SU-DHL-6 (cell line): ENCODE measurements at regions not wholly inside any gene's neighbourhood (a gene's known extent, or its start where the extent isn't known, plus 50 kb on each side); places are given as distances from the start of the nearest gene placed in this dataset.

ENCODE experiments used
- H2AFZ ChIP-seq: fragments of 200-600 bp; sonication (generic); 2 replicates; pipeline ENCODE4 v1.6.1; 2014; ENCODE audit warnings: low read depth, mild to moderate bottlenecking, moderate library complexity, mixed read lengths, antibody characterized with exemption, low read length; ENCODE audit not compliant: severe bottlenecking
- H3F3A ChIP-seq: fragments of 200-600 bp; shearing (Covaris generic); 2 replicates; pipeline ENCODE4 v1.6.0; 2016; ENCODE audit warnings: antibody characterized with exemption, mild to moderate bottlenecking; ENCODE audit not compliant: insufficient read depth
- H3K27ac ChIP-seq: fragments of 200-600 bp; sonication (generic); 2 replicates; pipeline ENCODE4 v1.5.1; 2016; ENCODE audit warnings: low read depth, mild to moderate bottlenecking, low read length, moderate library complexity, mixed read lengths
- H3K27me3 ChIP-seq: fragments of 200-600 bp; sonication (generic), shearing (Covaris generic); 2 replicates; pipeline ENCODE4 v1.6.0; 2014; ENCODE audit warnings: mild to moderate bottlenecking, low read length
- H3K36me3 ChIP-seq: fragments of 200-600 bp; sonication (generic); 2 replicates; pipeline ENCODE4 v1.6.1; 2014; ENCODE audit warnings: mild to moderate bottlenecking, low read length, mixed read lengths
- H3K4me2 ChIP-seq: fragments of 300-600, 200-600 bp; shearing (Covaris generic), sonication (generic); 2 replicates; pipeline ENCODE4 v1.6.0; 2014; ENCODE audit warnings: low read length, low read depth, mild to moderate bottlenecking; ENCODE audit not compliant: poor library complexity, severe bottlenecking
- H3K4me3 ChIP-seq: fragments of 200-600 bp; sonication (generic); 2 replicates; pipeline ENCODE4 v1.5.1; 2014; ENCODE audit warnings: antibody characterized with exemption, low read length, mild to moderate bottlenecking, mixed read lengths; ENCODE audit not compliant: insufficient read depth, poor library complexity, severe bottlenecking
- H3K79me2 ChIP-seq: fragments of 200-600 bp; sonication (generic); 2 replicates; pipeline ENCODE4 v1.6.1; 2014; ENCODE audit warnings: mild to moderate bottlenecking, low read length, moderate library complexity; ENCODE audit not compliant: insufficient read depth
- H3K9ac ChIP-seq: fragments of 200-600 bp; sonication (generic); 2 replicates; pipeline ENCODE4 v1.7.0; 2014; ENCODE audit warnings: mild to moderate bottlenecking, low read length
- H3K9me2 ChIP-seq: fragments of 200-600 bp; sonication (generic); replicated peaks from 2 replicates; pipeline ENCODE4 v1.6.1; 2014; ENCODE audit warnings: low read length; ENCODE audit not compliant: insufficient read depth
- H3K9me3 ChIP-seq: fragments of 200-600 bp; sonication (generic); 2 replicates; pipeline ENCODE4 v1.6.1; 2014; ENCODE audit warnings: low read length, mixed read lengths; ENCODE audit not compliant: insufficient read depth
- H4K20me1 ChIP-seq: fragments of 200-600 bp; sonication (generic); 2 replicates; pipeline ENCODE4 v1.6.1; 2014; ENCODE audit warnings: low read depth, mild to moderate bottlenecking, antibody characterized with exemption, low read length, moderate library complexity, mixed read lengths
- EZH2phosphoT487 ChIP-seq: fragments of 200-600 bp; sonication (generic), shearing (Covaris generic); conservative IDR thresholded peaks from 2 replicates; pipeline ENCODE4 v1.6.1; 2018; ENCODE audit warnings: mild to moderate bottlenecking, antibody characterized with exemption, low read length, moderate library complexity, mixed read lengths
- TF ChIP-seq, protein P1 (sequence below): fragments of 200-600 bp; sonication (generic); IDR thresholded peaks from one replicate; pipeline ENCODE4 v1.5.1; 2017; ENCODE audit warnings: antibody characterized with exemption, mild to moderate bottlenecking, low read length, moderate library complexity; ENCODE audit not compliant: insufficient read depth, poor library complexity, severe bottlenecking

- H4K20me1 ChIP-seq: no peaks in the 10 kb centered on the region
- TF ChIP-seq EZH2phosphoT487: no peak
- TF ChIP-seq, protein P1, sequence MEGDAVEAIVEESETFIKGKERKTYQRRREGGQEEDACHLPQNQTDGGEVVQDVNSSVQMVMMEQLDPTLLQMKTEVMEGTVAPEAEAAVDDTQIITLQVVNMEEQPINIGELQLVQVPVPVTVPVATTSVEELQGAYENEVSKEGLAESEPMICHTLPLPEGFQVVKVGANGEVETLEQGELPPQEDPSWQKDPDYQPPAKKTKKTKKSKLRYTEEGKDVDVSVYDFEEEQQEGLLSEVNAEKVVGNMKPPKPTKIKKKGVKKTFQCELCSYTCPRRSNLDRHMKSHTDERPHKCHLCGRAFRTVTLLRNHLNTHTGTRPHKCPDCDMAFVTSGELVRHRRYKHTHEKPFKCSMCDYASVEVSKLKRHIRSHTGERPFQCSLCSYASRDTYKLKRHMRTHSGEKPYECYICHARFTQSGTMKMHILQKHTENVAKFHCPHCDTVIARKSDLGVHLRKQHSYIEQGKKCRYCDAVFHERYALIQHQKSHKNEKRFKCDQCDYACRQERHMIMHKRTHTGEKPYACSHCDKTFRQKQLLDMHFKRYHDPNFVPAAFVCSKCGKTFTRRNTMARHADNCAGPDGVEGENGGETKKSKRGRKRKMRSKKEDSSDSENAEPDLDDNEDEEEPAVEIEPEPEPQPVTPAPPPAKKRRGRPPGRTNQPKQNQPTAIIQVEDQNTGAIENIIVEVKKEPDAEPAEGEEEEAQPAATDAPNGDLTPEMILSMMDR: no peak
- no peaks in the 10 kb centered on the region for H3K9me3 ChIP-seq
- no peaks in the 10 kb centered on the region for H3F3A ChIP-seq
- H2AFZ ChIP-seq: no peak overlapping the region
- H3K79me2 ChIP-seq: no peaks in the 10 kb centered on the region
- H3K9ac ChIP-seq: no peak overlapping the region
- H3K4me2 ChIP-seq: no peak overlapping the region
- H3K36me3 ChIP-seq: no peaks in the 10 kb centered on the region
- no peaks in the 10 kb centered on the region for H3K9me2 ChIP-seq
- H3K4me3 ChIP-seq: no peak overlapping the region
- H3K27me3 ChIP-seq: no peaks in the 10 kb centered on the region
- H3K27ac ChIP-seq: no peak overlapping the region
Observed at GRCh38 chr12:20187456-20187855, 180.9 kb upstream of the PDE3A start.

DNA sequence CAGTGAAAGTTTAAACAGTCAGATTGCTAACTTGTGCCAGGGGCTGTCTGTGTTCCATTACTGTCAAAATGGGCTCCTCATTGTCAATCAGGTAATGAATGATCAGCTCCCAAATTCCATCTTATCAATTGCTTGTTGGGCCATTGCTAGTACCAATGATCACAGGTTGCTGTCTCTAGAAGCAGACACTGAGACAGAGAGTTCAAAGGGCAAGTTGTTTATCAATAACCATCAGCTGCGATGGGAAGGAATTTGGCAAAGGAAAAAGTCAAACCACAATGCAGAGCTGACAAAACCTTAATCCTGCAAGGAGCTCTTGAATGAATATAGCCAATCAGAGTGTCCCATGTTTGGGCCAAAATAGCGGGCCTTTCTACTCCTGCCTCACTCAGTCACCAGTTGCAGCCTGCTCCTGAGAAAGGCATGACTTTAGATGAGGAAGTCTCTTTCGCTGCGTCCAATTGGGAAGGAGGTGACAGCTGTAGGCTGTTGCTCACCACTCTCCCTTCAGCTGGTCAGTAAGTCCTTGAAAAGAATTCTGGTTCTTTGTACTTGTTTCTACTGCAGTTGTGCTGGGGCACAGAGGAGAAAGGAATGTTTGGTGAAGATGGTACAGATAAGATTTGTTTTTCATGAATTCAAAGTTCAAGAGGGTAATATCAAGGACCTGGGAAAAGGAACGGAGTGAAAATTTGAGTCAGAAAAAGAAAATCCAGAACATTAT is 179.2 kb upstream of the PDE3A start:
- no peaks in the 10 kb centered on the region for H3K9me2 ChIP-seq
- no peak overlapping the region for H3K27ac ChIP-seq
- no peaks in the 10 kb centered on the region for H3K79me2 ChIP-seq
- no peaks in the 10 kb centered on the region for H4K20me1 ChIP-seq
- no peaks in the 10 kb centered on the region for H3F3A ChIP-seq
- no peak overlapping the region for H3K9ac ChIP-seq
- no peak overlapping the region for H3K4me3 ChIP-seq
- no peaks in the 10 kb centered on the region for H3K9me3 ChIP-seq
- TF ChIP-seq, protein P1: no peak
- no peak for TF ChIP-seq EZH2phosphoT487
- H3K4me2 ChIP-seq: no peak overlapping the region
- H3K27me3 ChIP-seq: no peaks in the 10 kb centered on the region
- no peaks in the 10 kb centered on the region for H3K36me3 ChIP-seq
- H2AFZ ChIP-seq: no peak overlapping the region

DNA sequence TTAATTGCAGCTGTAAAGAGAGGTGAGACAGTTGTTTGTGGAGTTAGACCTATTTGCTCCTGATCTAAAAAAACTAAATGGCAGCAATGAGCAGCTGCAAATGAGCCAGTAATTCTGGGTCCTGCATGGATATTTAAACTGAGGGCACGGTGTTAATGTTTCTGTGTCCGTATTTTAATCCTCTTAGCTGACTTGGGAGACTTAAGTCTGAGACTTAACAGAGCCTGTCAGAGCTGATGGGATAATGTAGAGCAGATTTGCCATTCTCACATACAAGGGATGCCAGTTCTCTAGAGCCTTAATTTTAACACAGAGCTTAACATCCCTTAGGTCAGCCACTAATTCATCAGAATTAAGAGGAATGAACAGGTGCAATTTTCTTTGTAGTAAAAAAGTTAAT is 178.6 kb upstream of the PDE3A start:
- H3K4me3 ChIP-seq: no peak overlapping the region
- no peak overlapping the region for H2AFZ ChIP-seq
- H4K20me1 ChIP-seq: no peaks in the 10 kb centered on the region
- TF ChIP-seq, protein P1: no peak
- TF ChIP-seq EZH2phosphoT487: no peak
- H3K79me2 ChIP-seq: no peaks in the 10 kb centered on the region
- H3K27me3 ChIP-seq: no peaks in the 10 kb centered on the region
- H3K27ac ChIP-seq: no peak overlapping the region
- H3K9ac ChIP-seq: no peak overlapping the region
- no peaks in the 10 kb centered on the region for H3K36me3 ChIP-seq
- no peaks in the 10 kb centered on the region for H3F3A ChIP-seq
- H3K9me3 ChIP-seq: no peaks in the 10 kb centered on the region
- no peaks in the 10 kb centered on the region for H3K9me2 ChIP-seq
- no peak overlapping the region for H3K4me2 ChIP-seq
